Keratinocyte (primary cell): ENCODE measurements at regions not wholly inside any gene's neighbourhood (a gene's known extent, or its start where the extent isn't known, plus 50 kb on each side); places are given as distances from the start of the nearest gene placed in this dataset.

Experiments used
- DNase-seq: peaks from one replicate; pipeline ENCODE4 v3.0.0-alpha.2; 2011; ENCODE audit warnings: low read depth, missing footprints, low spot score
- FAIRE-seq: peaks from 2 replicates; lab custom pipeline; 2011; peaks lifted over from hg19 to GRCh38; lab: Jason Lieb, UNC
- H2AFZ ChIP-seq: 2 replicates; pipeline ENCODE4 v1.6.0; 2012; ENCODE audit warnings: low read length, control low read depth, inconsistent platforms; ENCODE audit not compliant: control insufficient read depth
- H3K27ac ChIP-seq: 2 replicates; pipeline ENCODE4 v1.5.1; 2011; ENCODE audit warnings: low read length; ENCODE audit not compliant: control insufficient read depth, insufficient read depth
- H3K27me3 ChIP-seq: 3 replicates; pipeline ENCODE4 v1.6.0; 2011; ENCODE audit warnings: low read length; ENCODE audit not compliant: control insufficient read depth, insufficient read depth; ENCODE audit errors: extremely low read depth
- H3K36me3 ChIP-seq, 2 experiments: 2 replicates in 1 of 2; 3 replicates in 1 of 2; pipeline ENCODE4 v1.5.1; 2011; ENCODE audit warnings: low read length in 2 of 2, mild to moderate bottlenecking in 1 of 2; ENCODE audit not compliant: control insufficient read depth in 2 of 2, insufficient read depth in 2 of 2; ENCODE audit errors: extremely low read depth in 1 of 2
- H3K4me1 ChIP-seq: 3 replicates; pipeline ENCODE4 v1.5.1; 2011; ENCODE audit warnings: low read length; ENCODE audit not compliant: control insufficient read depth, insufficient read depth; ENCODE audit errors: extremely low read depth
- H3K4me2 ChIP-seq: 3 replicates; pipeline ENCODE4 v1.6.0; 2011; ENCODE audit warnings: low read depth, low read length; ENCODE audit not compliant: control insufficient read depth, insufficient read depth; ENCODE audit errors: extremely low read depth
- H3K4me3 ChIP-seq, 3 experiments: fragments of 200-600 bp in 1 of 3; sonication (generic) in 1 of 3; 2 replicates in 2 of 3; 3 replicates in 1 of 3; pipeline ENCODE4 v1.5.1; 2011 to 2016; ENCODE audit warnings: low read length in 3 of 3, mild to moderate bottlenecking in 3 of 3, control low read depth in 2 of 3, inconsistent platforms in 1 of 3, low read depth in 1 of 3, mixed read lengths in 1 of 3, mixed run types in 1 of 3, moderate library complexity in 1 of 3; ENCODE audit not compliant: control insufficient read depth in 2 of 3, insufficient read depth in 2 of 3; ENCODE audit errors: extremely low read depth in 1 of 3
- H3K79me2 ChIP-seq: 2 replicates; pipeline ENCODE4 v1.6.0; 2012; ENCODE audit warnings: low read length; ENCODE audit not compliant: control insufficient read depth, insufficient read depth
- H3K9ac ChIP-seq: 3 replicates; pipeline ENCODE4 v1.6.0; 2011; ENCODE audit warnings: low read length; ENCODE audit not compliant: control insufficient read depth, insufficient read depth; ENCODE audit errors: extremely low read depth
- H3K9me1 ChIP-seq: 3 replicates; pipeline ENCODE4 v1.6.0; 2011; ENCODE audit warnings: low read length; ENCODE audit not compliant: control insufficient read depth, insufficient read depth; ENCODE audit errors: extremely low read depth
- H3K9me3 ChIP-seq: 2 replicates; pipeline ENCODE4 v1.5.1; 2012; ENCODE audit warnings: low read depth, low read length; ENCODE audit not compliant: control insufficient read depth
- H4K20me1 ChIP-seq: 3 replicates; pipeline ENCODE4 v1.6.0; 2011; ENCODE audit warnings: low read length; ENCODE audit not compliant: control insufficient read depth, insufficient read depth; ENCODE audit errors: extremely low read depth
- CTCF ChIP-seq, 3 experiments: IDR thresholded peaks in 1 of 3; conservative IDR thresholded peaks in 1 of 3; optimal IDR thresholded peaks in 1 of 3; 2 replicates in 2 of 3; 3 replicates in 1 of 3; pipeline versions ENCODE3 to v1.5.1; 2011; ENCODE audit warnings: low read length in 3 of 3, mild to moderate bottlenecking in 3 of 3, moderate library complexity in 2 of 3, control low read depth in 1 of 3, inconsistent platforms in 1 of 3; ENCODE audit not compliant: insufficient read depth in 2 of 3; ENCODE audit errors: extremely low read depth in 1 of 3
- EZH2 ChIP-seq: IDR thresholded peaks from one replicate; pipeline ENCODE4 v1.6.1; 2012; ENCODE audit warnings: inconsistent platforms, mild to moderate bottlenecking, low read length, moderate library complexity
- dilution Hi-C: fragments of 300-500 bp; cut with MboI; formaldehyde crosslinking; loops from one replicate; pipeline ENCODE4 v1.7.0; 2020; ENCODE audit warnings: low sequenced_read_pairs; ENCODE audit not compliant: extremely low pct_ligation_motif_present

DNA sequence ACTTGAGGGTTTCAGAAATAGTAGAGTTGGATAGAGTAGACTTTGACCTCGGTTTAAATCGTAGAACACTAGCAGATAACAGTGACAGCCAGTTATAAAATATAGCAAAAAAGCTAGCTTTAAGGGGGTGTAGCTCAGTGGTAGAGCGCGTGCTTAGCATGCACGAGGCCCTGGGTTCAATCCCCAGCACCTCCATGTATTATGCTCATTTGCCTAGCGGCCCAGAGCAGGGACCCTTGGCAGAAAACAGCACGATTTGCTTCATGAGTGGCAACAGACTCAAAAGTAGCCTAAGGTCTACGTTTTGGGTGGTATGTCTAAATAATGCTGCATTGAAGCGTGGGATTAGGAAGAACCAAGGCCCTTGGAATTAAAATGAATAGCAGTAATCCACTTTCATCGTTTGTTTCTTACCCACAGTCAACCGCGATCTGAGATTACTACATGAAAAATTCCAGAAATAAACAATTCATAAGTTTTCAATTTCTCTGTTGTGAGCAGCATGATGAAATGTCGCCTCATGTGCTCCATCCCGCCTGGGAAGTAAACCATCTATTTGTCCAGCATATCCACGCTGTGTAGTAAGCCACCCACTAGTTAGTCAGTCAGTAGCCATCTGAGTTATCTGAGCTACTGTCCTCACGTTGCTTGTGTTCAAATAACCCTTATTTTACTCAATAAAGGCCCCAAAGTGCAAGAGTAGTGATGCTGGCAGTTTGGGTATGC lies 184.9 kb downstream of the GPX5 start:
- Histone ChIP-seq H2AFZ (peak overlapping the region; percentile 95), H3K27me3 (no peaks in the 10 kb centered on the region), H3K4me1 (peaks cover 14% of the 10 kb centered on the region), H3K36me3 (no peaks in the 10 kb centered on the region), H3K9ac (no peak overlapping the region), H3K4me3 (peak overlapping the region in 2 of 3 experiments; percentile 61 to 79), H3K9me3 (peaks cover 4% of the 10 kb centered on the region), H3K4me2 (peak overlapping the region; percentile 92), H4K20me1 (no peaks in the 10 kb centered on the region), H3K27ac (no peak overlapping the region), H3K79me2 (no peaks in the 10 kb centered on the region), H3K9me1 (no peaks in the 10 kb centered on the region)
- TF ChIP-seq CTCF (optimal IDR thresholded peaks at IDR 0.05 in 1 of 3, IDR thresholded peaks at IDR 0.05 in 1 of 3, conservative IDR thresholded peaks at IDR 0.05 in 1 of 3; ENCODE audit: extremely low read depth in 1 of 3, insufficient read depth in 2 of 3, low read length in 3 of 3) (no peak), EZH2 (no peak)
- peak; percentile 60 for DNase-seq
- dilution Hi-C loops: no loop called here
- peak; percentile 58 for FAIRE-seq

GRCh38 chr6:28711325-28711724 lies 185.6 kb downstream of the GPX5 start:
- Histone ChIP-seq H3K9me1 (no peaks in the 10 kb centered on the region), H4K20me1 (no peaks in the 10 kb centered on the region), H3K79me2 (no peaks in the 10 kb centered on the region), H3K27me3 (no peaks in the 10 kb centered on the region), H3K9me3 (peaks cover 4% of the 10 kb centered on the region), H3K27ac (peak overlapping the region; percentile 23), H3K36me3 (no peaks in the 10 kb centered on the region), H3K4me2 (no peak overlapping the region), H2AFZ (no peak overlapping the region), H3K9ac (no peak overlapping the region), H3K4me1 (peaks cover 14% of the 10 kb centered on the region), H3K4me3 (no peak overlapping the region)
- FAIRE-seq (no peak), DNase-seq (no peak)
- dilution Hi-C loops: no loop called here
- TF ChIP-seq CTCF (optimal IDR thresholded peaks at IDR 0.05 in 1 of 3, IDR thresholded peaks at IDR 0.05 in 1 of 3, conservative IDR thresholded peaks at IDR 0.05 in 1 of 3; ENCODE audit: extremely low read depth in 1 of 3, insufficient read depth in 2 of 3, low read length in 3 of 3) (no peak), EZH2 (no peak)
